Lower leg skin (tissue), 3 donors: ENCODE measurements at regions not wholly inside any gene's neighbourhood (a gene's known extent, or its start where the extent isn't known, plus 50 kb on each side); places are given as distances from the start of the nearest gene placed in this dataset.

Experiments used
- CTCF ChIP-seq, 3 donors: fragments of 450-650 bp; IDR thresholded peaks; one replicate each; pipeline ENCODE4 v1.5.1; 2016; ENCODE audit warnings: antibody characterized with exemption in 3 of 3, mild to moderate bottlenecking in 3 of 3, moderate library complexity in 2 of 3
- POLR2A ChIP-seq, 2 donors: fragments of 450-650 bp; IDR thresholded peaks; one replicate each; pipeline ENCODE4 v1.6.1; 2016 to 2017; ENCODE audit warnings: antibody characterized with exemption in 2 of 2, mild to moderate bottlenecking in 1 of 2, moderate library complexity in 1 of 2

GRCh38 chr4:17316566-17316965 lies 195.3 kb downstream of the QDPR start:
- no peak for TF ChIP-seq CTCF (IDR thresholded peaks at IDR 0.05)
- no peak for TF ChIP-seq POLR2A (IDR thresholded peaks at IDR 0.05)
